GM19468 (cell line): ENCODE measurements at regions not wholly inside any gene's neighbourhood (a gene's known extent, or its start where the extent isn't known, plus 50 kb on each side); places are given as distances from the start of the nearest gene placed in this dataset.

Source experiments
- ATAC-seq: cut with Tn5 transposase; IDR thresholded peaks from one replicate; pipeline ENCODE4 v1.9.1; 2021; ENCODE audit warnings: mild to moderate bottlenecking, moderate library complexity, moderate number of reproducible peaks; ENCODE audit not compliant: unreplicated experiment; ENCODE audit errors: extremely low read depth

DNA sequence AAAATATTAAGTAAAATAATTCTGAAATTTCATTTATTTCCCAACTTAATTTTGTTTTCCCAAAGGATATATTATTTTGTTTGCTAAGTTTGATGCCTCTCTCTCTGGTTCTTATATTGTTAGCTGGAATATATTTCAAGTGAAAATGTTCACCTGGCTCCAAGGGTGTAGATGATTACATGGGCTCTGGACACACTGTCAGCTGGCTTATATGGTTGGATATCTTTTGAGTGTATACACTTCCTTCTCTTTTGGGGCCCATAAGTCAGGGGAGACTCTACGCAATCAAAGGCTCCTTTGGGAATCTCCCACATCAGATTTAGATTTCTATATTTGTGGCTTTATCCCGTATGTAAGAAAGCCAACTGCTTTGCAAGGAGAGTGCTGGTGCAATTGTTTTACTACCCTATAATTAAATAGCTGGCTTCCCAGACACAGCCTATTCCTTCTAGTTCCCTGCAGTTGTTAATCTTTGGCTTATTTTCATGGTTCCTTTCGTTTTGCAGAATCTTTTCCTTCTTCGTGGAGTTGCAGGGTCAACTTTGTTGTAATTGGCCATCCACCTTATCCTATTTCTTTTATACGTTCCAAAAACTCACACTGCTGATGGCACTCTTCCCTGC is 225.7 kb downstream of the DPH6 start:
- no peak for ATAC-seq

DNA sequence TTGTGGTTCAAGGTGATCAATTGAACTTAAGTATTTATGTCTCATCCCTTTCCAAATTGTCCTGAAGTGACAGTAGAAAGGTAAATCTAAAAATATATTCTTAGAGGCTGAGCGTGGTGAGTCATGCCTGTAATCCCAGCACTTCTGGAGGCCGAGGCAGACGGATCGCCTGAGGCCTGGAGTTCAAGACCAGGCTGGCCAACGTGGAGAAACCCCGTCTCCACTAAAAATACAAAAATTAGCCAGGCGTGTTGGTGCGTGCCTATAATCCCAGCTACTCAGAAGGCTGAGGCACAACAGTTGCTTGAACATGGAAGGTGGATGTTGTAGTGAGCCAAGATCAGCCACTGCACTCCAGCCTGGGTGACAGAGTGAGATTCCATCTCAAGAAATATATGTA is 226.6 kb downstream of the DPH6 start:
- no peak for ATAC-seq

DNA sequence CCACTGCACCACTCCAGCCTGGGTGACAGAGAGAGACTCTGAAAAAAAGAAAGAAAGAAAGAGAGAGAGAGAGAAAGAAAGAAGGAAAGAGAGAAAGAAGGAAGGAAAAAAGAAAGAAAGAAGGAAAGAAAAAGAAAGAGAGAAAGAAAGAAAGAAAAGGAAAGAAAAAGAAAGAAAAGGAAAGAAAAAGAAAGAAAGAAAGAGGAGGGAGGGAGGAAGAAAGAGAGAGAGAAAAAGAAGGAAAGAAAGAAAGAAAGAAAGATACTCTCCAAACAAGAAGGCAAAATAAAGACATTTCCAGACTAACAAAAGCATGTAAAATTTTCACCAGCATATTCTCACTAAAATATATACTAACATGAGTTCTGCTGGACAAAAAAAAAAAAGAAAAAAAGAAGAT is 228.7 kb downstream of the DPH6 start:
- ATAC-seq, result no peak

DNA sequence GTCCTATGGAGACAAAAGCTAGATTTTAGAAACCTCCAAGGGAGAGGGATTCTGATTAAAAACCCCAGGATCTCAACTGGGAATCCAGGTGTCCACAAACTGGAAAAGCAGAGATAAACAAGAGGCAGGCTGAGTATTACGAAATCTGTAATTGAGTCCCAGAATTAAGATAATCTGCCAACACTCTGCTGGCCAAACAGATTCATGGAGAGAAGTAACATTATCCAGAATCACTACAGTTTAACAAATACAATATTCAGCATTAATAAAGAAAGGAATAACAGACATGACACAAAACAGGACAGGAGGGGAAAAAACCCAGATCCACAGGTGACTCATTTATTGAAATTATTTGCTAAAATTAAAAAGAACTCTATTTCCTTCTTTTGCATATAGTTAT is 227.2 kb upstream of the NANOGP8 start:
- ATAC-seq, result no peak

DNA sequence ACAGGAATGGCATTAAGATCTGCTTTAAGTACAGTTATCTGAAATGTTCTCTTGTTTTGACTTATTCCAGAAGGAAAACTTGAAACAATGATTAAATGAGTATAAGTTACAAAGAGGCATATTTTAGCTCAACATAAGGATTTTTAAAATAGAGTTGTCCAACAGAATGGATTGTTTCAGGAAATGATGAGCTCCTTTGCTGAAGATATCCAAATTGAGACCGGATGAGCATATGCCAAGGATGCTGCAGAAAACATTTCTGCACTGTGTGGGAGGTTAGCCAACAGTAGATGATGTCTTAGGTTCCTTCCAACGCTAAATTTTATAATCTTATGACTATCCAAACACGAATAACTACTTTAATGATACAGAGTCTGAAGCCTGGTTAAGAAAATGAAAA is 226.5 kb upstream of the NANOGP8 start:
- ATAC-seq, result no peak

DNA sequence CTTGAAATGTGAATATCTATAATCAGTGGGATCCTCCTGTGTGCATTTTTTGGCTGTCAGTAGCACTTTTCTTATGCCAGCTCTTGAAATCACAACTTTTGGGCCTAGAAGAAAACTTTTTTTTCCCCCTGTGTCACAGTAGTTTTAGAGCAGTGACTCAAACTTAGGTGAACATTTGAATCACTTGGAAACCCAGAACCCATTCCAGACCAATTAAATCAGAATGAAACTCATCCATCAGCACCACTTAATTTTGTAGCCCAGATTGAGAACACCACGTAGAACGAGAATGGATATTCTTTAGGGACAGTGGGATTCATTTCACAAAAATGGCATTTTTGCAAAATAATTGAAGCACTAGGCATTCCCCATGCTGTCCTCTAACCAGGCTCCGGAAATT is 224.8 kb upstream of the NANOGP8 start:
- ATAC-seq, result no peak

DNA sequence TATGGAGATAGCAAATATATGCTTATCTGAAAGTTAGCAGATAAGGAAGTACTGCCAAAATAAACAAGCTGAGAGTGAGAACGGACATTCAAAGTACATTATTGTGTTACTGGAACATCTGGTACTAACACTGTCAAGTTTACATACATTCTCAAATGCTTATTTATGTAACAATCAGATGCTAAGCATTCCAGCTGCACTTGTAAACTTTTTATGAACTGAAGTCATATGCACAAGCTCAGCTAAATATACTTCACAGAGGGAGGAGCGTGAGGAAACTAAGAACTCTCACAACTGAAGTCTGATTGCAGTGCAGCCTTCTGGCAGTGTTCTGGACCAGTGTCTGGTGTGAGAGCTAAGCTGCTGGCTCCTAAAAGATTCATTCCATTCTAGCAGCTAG is 223.7 kb upstream of the NANOGP8 start:
- ATAC-seq, result no peak

DNA sequence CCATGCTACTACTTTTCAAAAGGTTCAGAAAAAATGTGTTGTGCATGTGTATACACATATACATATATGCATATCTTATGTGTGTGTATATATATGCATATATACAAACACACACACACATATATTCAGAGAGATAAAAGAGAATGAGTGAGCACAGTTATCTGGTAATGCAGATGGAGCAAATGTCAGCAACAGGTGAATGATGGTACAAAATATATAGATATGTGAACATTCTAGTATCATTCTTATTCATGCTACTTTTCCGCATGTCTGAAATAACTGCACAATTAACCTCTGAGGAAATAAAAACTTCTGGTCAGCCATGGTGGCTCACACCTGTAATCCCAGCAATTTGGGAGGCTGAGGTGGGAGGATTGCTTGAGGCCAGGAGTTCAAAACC is 222.6 kb upstream of the NANOGP8 start:
- ATAC-seq, result no peak

DNA sequence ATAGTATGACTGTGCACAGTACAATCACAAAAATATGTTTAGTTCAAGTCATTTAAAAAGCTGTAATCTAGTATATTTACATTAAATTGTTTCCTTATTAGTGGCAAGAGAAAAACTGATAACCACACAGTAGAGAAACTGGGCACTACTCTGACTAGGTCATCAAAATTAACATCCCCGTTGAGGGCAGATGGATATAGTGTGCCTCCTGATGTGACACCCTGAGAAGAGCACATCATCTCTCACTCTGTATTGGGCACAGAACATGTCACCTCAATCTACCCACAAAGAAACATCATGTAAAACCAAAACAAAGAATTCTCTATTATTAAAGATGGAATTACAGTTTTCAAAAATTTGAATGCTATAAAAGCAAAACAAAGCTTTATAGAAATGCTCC is 221.9 kb upstream of the NANOGP8 start:
- no peak for ATAC-seq

DNA sequence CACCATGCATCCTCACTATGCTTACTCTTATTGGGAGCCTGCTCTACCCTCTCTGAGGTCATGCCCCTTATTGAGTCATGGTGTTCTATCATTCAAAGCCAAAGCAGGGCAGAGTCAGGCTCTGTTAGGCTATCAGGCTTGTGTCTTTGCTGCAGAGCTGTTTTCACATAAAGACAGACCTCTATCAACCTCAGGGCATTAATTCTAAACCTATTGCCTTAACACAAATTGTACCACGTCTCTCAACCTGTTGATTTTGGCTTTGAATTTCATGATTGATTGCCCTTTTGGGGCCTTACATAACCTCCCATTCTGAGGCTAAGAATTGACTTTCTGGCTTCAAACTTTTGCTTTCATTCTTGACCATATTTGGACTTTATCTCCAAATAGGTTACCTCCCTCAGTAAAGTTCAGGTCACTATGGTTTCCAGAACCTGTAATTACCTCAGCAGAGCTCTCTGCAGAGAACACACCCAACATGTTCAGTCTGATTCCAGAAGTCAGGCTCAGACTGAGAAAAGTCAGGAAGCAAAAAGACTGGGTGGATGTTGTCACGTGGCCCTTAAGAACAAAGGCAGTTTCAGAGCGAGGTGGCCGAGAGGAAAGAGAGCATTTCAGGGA is 221.4 kb upstream of the NANOGP8 start:
- no peak for ATAC-seq

DNA sequence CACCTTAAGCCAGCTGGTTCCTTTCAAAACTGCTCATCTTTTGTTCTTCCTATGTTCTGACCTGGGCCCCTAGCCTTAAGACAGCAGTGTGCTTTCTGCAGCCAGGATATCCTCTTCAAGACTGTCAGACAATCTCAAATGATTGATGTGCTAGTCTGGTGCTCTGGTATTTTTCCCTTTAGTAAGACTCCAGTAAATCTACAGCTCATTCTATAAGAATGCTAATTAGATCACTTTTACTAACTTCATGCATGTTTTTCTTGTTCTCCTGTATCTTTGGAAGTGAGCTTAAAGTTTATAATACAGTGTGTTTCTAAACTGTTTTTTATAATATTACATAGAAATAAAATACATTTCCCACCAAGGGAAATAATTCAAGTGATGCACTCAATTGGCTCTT is 220.9 kb upstream of the NANOGP8 start:
- ATAC-seq, result no peak

DNA sequence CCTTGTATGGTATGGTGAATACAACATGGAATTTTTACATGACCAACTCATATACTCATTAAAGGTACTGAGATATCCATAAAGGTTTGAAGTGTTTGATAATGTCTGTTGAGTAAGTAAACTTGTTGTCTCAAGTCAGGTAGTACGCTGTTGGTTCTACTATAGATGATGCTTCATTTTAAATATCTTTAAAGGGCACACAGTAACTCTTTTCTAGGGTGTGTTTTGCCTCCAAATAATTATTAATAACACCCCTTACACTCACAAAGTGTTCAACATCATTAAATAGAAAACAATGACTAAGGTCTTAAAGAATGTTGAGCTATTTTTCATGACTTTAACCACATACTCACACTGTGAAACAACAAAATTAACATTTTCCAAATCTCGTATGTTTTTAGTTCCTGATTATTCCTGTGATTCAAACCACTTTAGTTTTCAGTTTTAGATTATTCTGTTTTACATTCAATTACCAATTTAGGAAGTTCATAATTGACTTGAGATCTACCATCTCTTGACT is 220.0 kb upstream of the NANOGP8 start:
- ATAC-seq, result no peak

DNA sequence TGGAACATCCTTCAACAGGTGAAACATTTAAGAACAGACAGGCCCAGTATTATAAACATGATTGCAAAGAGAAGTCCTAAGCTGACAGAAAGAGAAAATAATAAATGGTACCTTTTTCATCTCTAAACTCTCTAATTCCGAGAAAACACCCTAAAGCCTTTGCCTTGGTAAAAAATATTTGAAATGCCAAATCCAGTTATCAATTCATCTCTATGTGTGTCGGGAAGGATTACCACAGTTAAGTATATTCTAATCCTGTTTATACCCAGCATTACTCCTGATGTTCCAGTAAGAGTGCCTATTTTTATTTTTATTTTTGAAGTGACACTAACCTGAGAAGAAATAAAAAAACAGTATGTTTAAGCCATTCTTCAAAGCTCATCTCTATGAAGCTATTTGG is 219.3 kb upstream of the NANOGP8 start:
- no peak for ATAC-seq

DNA sequence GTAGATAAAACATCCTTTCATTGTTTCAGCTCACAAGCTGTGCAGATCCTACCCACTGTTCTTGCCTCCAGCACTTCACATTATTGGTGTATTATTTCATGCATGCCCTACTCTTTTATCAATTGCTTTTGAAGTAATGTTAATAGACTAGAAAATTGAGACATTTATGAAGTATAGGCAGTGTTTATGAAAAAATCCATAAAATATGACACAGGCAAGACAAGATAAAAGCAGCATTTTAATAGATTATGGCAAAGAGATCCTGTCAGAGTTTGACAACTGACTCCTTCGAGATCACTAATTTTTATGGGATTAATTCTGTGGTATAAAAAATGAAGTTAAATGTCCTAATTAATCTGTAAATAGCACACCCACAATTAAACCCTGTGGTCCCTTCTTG is 217.2 kb upstream of the NANOGP8 start:
- ATAC-seq, result no peak

DNA sequence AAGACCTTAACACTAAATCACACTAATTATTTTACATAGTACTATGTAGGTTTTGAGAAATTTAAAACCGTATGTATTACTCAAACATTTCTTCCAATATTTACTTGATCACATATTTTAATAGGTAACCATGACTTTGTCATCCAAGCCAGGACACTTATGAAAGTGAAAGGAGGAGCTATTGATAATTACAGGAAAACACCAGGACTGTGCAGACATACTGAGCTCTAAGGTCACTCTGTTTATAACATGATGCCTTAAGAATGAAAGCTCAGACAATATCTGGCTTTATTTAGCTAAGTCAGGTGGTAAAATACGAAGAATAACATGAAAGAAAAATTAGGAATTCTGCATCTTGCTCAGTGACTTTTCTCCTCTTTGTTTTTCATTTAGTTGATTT is 216.0 kb upstream of the NANOGP8 start:
- ATAC-seq, result no peak

DNA sequence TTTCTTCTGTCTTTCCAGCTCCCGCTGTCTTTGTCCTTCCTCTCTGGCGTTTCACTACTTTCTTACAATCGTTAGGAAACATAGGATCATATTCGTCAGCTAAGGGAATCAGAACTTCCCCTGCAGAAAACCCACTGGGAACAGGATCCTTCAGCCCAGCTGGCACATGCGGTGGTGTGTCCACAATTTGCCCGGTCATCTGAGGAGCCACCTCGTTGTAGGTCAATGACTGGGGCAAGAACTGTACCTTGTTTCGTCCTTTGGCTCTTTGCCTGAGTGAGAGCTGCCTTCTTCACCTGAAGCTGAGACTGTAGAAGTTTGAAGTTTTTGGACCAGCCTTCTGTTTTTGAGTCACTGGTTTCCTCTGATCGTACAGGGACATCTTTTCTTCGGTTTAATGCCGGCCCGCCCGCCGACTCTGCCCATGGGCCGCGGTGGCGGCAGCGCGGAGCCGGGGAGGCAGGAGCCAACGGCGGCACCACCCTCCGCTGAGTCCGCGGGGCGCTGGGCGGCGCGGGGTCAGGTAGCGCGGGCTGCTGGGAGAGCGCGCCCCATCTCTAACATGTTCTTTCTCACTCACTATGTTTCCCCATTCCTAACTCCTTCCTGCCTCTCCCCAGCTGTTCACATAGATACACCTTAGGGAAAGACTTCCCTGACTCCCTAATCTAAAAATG is 214.1 kb upstream of the NANOGP8 start:
- ATAC-seq, result no peak

DNA sequence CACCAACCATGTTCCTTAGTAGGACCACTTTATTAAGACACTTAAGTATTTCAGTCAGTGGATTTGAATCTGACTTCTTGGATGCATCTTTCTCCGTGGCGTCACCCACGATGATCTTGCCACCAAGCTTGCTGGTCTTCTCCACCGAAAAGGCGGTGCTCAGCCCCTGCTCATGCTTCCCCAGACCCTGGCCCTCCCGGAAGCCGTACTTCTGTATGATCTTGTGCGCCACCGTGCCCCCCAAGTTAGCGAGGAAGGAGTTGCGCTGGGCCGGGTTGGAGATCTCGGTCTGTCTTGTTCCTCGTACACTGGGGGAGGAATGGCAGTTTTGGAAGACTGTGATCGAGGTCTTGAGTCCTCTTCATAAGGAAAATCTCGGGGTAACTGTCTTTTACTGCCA is 213.4 kb upstream of the NANOGP8 start:
- no peak for ATAC-seq

DNA sequence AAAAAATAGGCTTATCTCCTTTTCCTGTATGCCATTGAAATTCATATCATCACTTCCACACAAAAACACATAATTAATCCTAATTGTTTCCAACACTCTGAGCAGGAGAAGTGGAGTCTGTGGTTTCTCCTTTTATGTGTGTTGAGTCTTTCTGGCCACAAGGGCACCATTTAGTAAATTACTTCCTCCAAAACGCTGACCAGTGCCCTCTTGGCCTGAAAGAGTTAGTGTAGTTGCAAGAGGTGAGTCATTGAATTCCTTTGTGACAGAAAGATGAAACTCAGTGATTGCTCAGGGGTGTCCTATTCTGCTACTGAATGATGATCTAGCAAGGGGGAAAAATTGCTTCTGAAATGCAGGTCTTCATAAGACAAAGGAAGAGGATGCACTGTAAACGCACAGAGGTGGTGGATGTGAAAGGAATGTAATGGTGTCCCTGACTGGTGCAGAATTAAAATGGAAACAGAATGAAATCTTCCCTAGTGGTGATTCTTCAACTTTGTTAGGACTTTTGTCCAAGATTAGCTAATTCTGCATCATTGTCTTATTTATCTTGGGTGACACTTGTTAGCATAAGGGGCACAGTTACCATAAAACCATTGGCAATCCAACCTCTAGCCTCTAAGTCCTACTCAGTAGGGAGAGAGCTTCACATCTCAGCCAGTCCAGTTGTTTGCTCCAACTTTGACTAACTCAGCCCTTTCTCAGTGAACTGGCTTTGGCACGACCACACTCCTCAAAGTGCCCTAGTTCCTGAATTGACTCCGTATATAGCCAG is 208.4 kb upstream of the NANOGP8 start:
- no peak for ATAC-seq

DNA sequence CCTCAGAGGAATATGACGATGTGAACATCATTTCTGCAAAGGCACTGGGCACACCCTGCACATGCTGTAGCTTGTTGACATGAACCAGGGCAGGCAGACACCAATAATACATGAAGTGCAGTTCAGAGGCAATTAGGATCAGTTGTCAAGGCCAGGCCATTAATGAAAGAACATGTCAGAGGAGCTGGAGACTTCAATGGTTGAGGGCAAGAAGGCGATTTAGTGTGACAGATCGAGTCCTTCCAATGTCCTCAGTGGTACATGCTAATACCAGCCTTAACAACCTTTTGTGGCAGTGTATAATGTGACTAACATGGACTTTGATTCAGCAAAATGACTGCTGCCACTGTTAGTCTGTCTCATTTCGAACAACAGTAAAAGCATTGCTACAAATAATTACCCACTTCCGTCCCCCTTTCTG is 205.2 kb upstream of the NANOGP8 start:
- ATAC-seq, result no peak

DNA sequence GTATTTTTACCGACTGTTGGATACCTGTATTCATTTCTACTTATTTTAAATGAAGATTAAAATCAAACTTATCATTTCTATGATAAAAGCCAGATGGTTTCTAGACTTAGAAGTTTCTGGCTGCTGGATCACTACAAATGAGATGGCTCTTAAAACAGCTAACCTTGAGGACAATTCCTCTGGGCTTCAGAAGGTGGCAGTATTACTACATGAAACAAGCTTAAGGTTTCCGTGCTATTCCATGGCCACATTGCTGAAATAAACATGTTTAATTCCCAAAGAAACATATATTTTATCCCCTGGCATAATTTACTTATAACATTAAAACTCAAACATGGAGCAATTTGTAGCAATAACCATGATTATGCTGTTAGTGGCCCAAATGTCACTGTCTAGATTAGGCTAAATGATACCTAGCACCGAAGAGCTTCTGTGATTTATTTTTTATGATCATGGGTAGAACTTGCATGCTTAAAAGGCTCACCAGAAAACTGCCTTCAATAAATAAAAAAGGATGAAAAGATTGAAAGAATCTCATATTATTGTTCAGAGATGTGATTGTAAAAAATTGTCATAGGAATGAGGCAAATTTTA is 204.0 kb upstream of the NANOGP8 start:
- ATAC-seq, result no peak

DNA sequence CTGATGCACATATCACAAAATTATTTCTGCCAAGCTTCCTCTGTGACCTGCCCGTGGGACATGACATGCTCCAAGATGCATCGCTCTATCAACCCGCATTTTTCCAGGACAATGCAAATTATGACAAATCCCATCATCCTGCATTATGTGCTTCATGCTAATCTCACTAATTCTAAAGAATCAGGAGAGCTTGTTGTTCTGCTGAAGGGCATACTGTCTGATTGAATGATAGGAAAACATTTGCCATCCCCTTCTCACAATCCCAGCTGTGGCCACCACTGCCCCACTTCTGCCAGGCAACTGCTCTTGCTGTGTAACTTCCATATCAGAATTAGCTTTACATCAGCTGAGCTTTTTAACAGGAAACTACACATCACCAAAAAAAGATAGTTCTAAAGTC is 203.5 kb upstream of the NANOGP8 start:
- ATAC-seq, result no peak
